ENCODE measurements at regions not wholly inside any gene's neighbourhood (a gene's known extent, or its start where the extent isn't known, plus 50 kb on each side); places are given as distances from the start of the nearest gene placed in this dataset.
"Not testable (repeated sequence)": the region's sequence is repeated elsewhere in the genome, so short reads cannot be mapped to it uniquely, and the experiment has no call there.

- peaks cover 0 to 9% of the 10 kb centered on the region in 2 donors for H3K9me3 Mint-ChIP-seq
- no peak overlapping the region for H3K4me3 Mint-ChIP-seq
- ATAC-seq (replicated peaks) (no peak), DNase-seq (no peak)
- H3K4me1 Mint-ChIP-seq, result peaks cover 2 to 11% of the 10 kb centered on the region in 2 donors
- no peak overlapping the region for H3K27ac Mint-ChIP-seq
- peaks cover under 1 to 7% of the 10 kb centered on the region in 2 donors for H3K27me3 Mint-ChIP-seq
- peaks cover 0 to 8% of the 10 kb centered on the region in 2 donors for H3K36me3 Mint-ChIP-seq
Observed at GRCh38 chr2:48180557-48180956, 133.9 kb upstream of the FOXN2 start.

- Mint-ChIP-seq H3K4me3 (no peak overlapping the region), H3K27ac (no peak overlapping the region)
Observed at GRCh38 chr2:48183276-48183675, 131.2 kb upstream of the FOXN2 start.

GRCh38 chr2:48183991-48184390 is 130.5 kb upstream of the FOXN2 start:
- Mint-ChIP-seq H3K27ac (no peak overlapping the region), H3K4me3 (no peak overlapping the region), H3K36me3 (peaks cover 0 to 6% of the 10 kb centered on the region in 2 donors), H3K27me3 (no peaks in the 10 kb centered on the region), H3K9me3 (peaks cover 0 to 4% of the 10 kb centered on the region in 2 donors), H3K4me1 (peaks cover 2 to 14% of the 10 kb centered on the region in 2 donors)
- DNase-seq (no peak), ATAC-seq (replicated peaks) (no peak)

More at GRCh38 chr2:48183276-48183675, 131.2 kb upstream of the FOXN2 start:
- Mint-ChIP-seq H3K9me3 (peaks cover 0 to 4% of the 10 kb centered on the region in 2 donors), H3K4me1 (peaks cover 2 to 11% of the 10 kb centered on the region in 2 donors), H3K36me3 (peaks cover 0 to 6% of the 10 kb centered on the region in 2 donors), H3K27me3 (no peaks in the 10 kb centered on the region)
- ATAC-seq (replicated peaks) (no peak), DNase-seq (no peak)

GRCh38 chr2:48187503-48187902 is 127.0 kb upstream of the FOXN2 start:
- Mint-ChIP-seq H3K9me3 (peaks cover 6 to 8% of the 10 kb centered on the region in 2 donors), H3K4me1 (peaks cover 14 to 29% of the 10 kb centered on the region in 2 donors), H3K27ac (no peak overlapping the region), H3K4me3 (no peak overlapping the region), H3K27me3 (no peaks in the 10 kb centered on the region), H3K36me3 (peaks cover 6 to 13% of the 10 kb centered on the region in 2 donors)
- DNase-seq (no peak), ATAC-seq (replicated peaks) (no peak)

- Mint-ChIP-seq H3K4me1 (peaks cover 14 to 38% of the 10 kb centered on the region in 2 donors), H3K27ac (peak overlapping the region; percentile 83), H3K4me3 (peak overlapping the region; percentile 14 to 62), H3K9me3 (peaks cover 2 to 8% of the 10 kb centered on the region in 2 donors), H3K36me3 (peaks cover 6 to 7% of the 10 kb centered on the region in 2 donors), H3K27me3 (peaks cover 0 to 5% of the 10 kb centered on the region in 2 donors)
- DNase-seq (no peak), ATAC-seq (replicated peaks) (peak; percentile 91 to 94)
Observed at GRCh38 chr2:48189552-48190228, 124.8 kb upstream of the FOXN2 start.

- Mint-ChIP-seq H3K4me1 (peaks cover 19 to 41% of the 10 kb centered on the region in 2 donors), H3K36me3 (peaks cover 6 to 7% of the 10 kb centered on the region in 2 donors), H3K27me3 (peaks cover 0 to 5% of the 10 kb centered on the region in 2 donors), H3K9me3 (peaks cover 2 to 8% of the 10 kb centered on the region in 2 donors), H3K27ac (peak overlapping the region; percentile 83), H3K4me3 (peak overlapping the region in 1 of 2 donors; percentile 62)
- ATAC-seq (replicated peaks) (peak; percentile 41 to 46), DNase-seq (no peak)
Observed at GRCh38 chr2:48190230-48190629, 124.3 kb upstream of the FOXN2 start.

- peaks cover 39 to 66% of the 10 kb centered on the region in 2 donors for H3K4me1 Mint-ChIP-seq
- H3K27me3 Mint-ChIP-seq, result peaks cover 0 to 5% of the 10 kb centered on the region in 2 donors
- H3K9me3 Mint-ChIP-seq, result peaks cover 0 to 2% of the 10 kb centered on the region in 2 donors
- H3K4me3 Mint-ChIP-seq, result no peak overlapping the region
- DNase-seq (no peak), ATAC-seq (replicated peaks) (no peak)
- H3K27ac Mint-ChIP-seq, result peak overlapping the region; percentile 15
- H3K36me3 Mint-ChIP-seq, result peaks cover 4% of the 10 kb centered on the region in 2 donors
Observed at GRCh38 chr2:48194641-48195040, 119.8 kb upstream of the FOXN2 start.

- no peaks in the 10 kb centered on the region for H3K9me3 Mint-ChIP-seq
- H3K36me3 Mint-ChIP-seq, result no peaks in the 10 kb centered on the region
- no peak for ATAC-seq (replicated peaks)
- no peak for DNase-seq
- H3K27ac Mint-ChIP-seq, result peak overlapping the region; percentile 15
- H3K4me1 Mint-ChIP-seq, result peaks cover 35 to 62% of the 10 kb centered on the region in 2 donors
- no peak overlapping the region for H3K4me3 Mint-ChIP-seq
- peaks cover 0 to 5% of the 10 kb centered on the region in 2 donors for H3K27me3 Mint-ChIP-seq
Observed at GRCh38 chr2:48195169-48195568, 119.3 kb upstream of the FOXN2 start.

- peaks cover 38 to 75% of the 10 kb centered on the region in 2 donors for H3K4me1 Mint-ChIP-seq
- no peak overlapping the region for H3K27ac Mint-ChIP-seq
- H3K4me3 Mint-ChIP-seq, result no peak overlapping the region
- DNase-seq, result no peak
- peaks cover 0 to 3% of the 10 kb centered on the region in 2 donors for H3K36me3 Mint-ChIP-seq
- H3K27me3 Mint-ChIP-seq, result peaks cover 0 to 5% of the 10 kb centered on the region in 2 donors
- ATAC-seq (replicated peaks), result no peak
- H3K9me3 Mint-ChIP-seq, result no peaks in the 10 kb centered on the region
Observed at GRCh38 chr2:48197618-48198017, 116.9 kb upstream of the FOXN2 start.

GRCh38 chr2:48198371-48198770 is 116.1 kb upstream of the FOXN2 start:
- H3K4me1 Mint-ChIP-seq, result peaks cover 38 to 75% of the 10 kb centered on the region in 2 donors
- no peak overlapping the region for H3K27ac Mint-ChIP-seq
- DNase-seq (no peak), ATAC-seq (replicated peaks) (peak; percentile 61 to 65)
- H3K36me3 Mint-ChIP-seq, result peaks cover 0 to 3% of the 10 kb centered on the region in 2 donors
- H3K9me3 Mint-ChIP-seq, result no peaks in the 10 kb centered on the region
- peak overlapping the region; percentile 34 to 53 for H3K4me3 Mint-ChIP-seq
- peaks cover 0 to 5% of the 10 kb centered on the region in 2 donors for H3K27me3 Mint-ChIP-seq

- Mint-ChIP-seq H3K36me3 (peaks cover 0 to 3% of the 10 kb centered on the region in 2 donors), H3K9me3 (no peaks in the 10 kb centered on the region), H3K4me3 (peak overlapping the region; percentile 55 to 64), H3K27me3 (peaks cover 0 to 2% of the 10 kb centered on the region in 2 donors), H3K27ac (peak overlapping the region; percentile 37), H3K4me1 (peaks cover 38 to 72% of the 10 kb centered on the region in 2 donors)
- DNase-seq, result no peak
- peak in 1 of 2 donors; percentile 19 for ATAC-seq (replicated peaks)
Observed at GRCh38 chr2:48199070-48199469, 115.4 kb upstream of the FOXN2 start.

GRCh38 chr2:48200620-48201293 is 113.7 kb upstream of the FOXN2 start:
- H3K27ac Mint-ChIP-seq, result peak overlapping the region; percentile 71
- no peaks in the 10 kb centered on the region for H3K9me3 Mint-ChIP-seq
- no peaks in the 10 kb centered on the region for H3K27me3 Mint-ChIP-seq
- ATAC-seq (replicated peaks) (peak; percentile 74 to 76), DNase-seq (no peak)
- peaks cover 42 to 66% of the 10 kb centered on the region in 2 donors for H3K4me1 Mint-ChIP-seq
- peak overlapping the region; percentile 11 to 20 for H3K4me3 Mint-ChIP-seq
- peaks cover 0 to 3% of the 10 kb centered on the region in 2 donors for H3K36me3 Mint-ChIP-seq

GRCh38 chr2:48201435-48201834 is 113.0 kb upstream of the FOXN2 start:
- not testable (repeated sequence) for H3K36me3 Mint-ChIP-seq; H3K27me3 Mint-ChIP-seq; H3K4me3 Mint-ChIP-seq; H3K9me3 Mint-ChIP-seq; ATAC-seq (replicated peaks); DNase-seq; H3K27ac Mint-ChIP-seq
- H3K4me1 Mint-ChIP-seq, result peaks cover 45 to 68% of the 10 kb centered on the region in 2 donors

- H3K9me3 Mint-ChIP-seq, result no peaks in the 10 kb centered on the region
- peaks cover 35 to 54% of the 10 kb centered on the region in 2 donors for H3K4me1 Mint-ChIP-seq
- no peak overlapping the region for H3K27ac Mint-ChIP-seq
- no peaks in the 10 kb centered on the region for H3K27me3 Mint-ChIP-seq
- peaks cover 0 to 3% of the 10 kb centered on the region in 2 donors for H3K36me3 Mint-ChIP-seq
- ATAC-seq (replicated peaks) (no peak), DNase-seq (no peak)
- no peak overlapping the region for H3K4me3 Mint-ChIP-seq
Observed at GRCh38 chr2:48202863-48203642, 111.4 kb upstream of the FOXN2 start.

Measured in stimulated activated naive B cell treated with anti-CD40 and anti-IgM and Interleukin-4, amounts not matched to agents 10 μg/mL and 1 μg/mL and 100 μg/mL, for 72 hours (primary cell).